Prostate gland (tissue), 2 donors: ENCODE measurements at regions not wholly inside any gene's neighbourhood (a gene's known extent, or its start where the extent isn't known, plus 50 kb on each side); places are given as distances from the start of the nearest gene placed in this dataset.

ENCODE experiments used
- POLR2A ChIP-seq: fragments of 450-650 bp; IDR thresholded peaks from one replicate; pipeline ENCODE4 v1.6.1; 2016; ENCODE audit warnings: antibody characterized with exemption, mild to moderate bottlenecking
- POLR2AphosphoS5 ChIP-seq: sonication (generic); formaldehyde crosslinking; IDR thresholded peaks from one replicate; pipeline ENCODE4 v1.6.1; 2017; ENCODE audit warnings: antibody characterized with exemption
- TF ChIP-seq, protein P1 (sequence below), 4 experiments: fragments of 200-600 bp in 2 of 4; fragments of 450-650 bp in 2 of 4; sonication (generic) in 2 of 4; IDR thresholded peaks; 1 replicate in 3 of 4; 2 replicates in 1 of 4; pipeline ENCODE4 v1.5.1; 2016 to 2019; ENCODE audit warnings: antibody characterized with exemption in 4 of 4, mild to moderate bottlenecking in 2 of 4, moderate library complexity in 2 of 4

DNA sequence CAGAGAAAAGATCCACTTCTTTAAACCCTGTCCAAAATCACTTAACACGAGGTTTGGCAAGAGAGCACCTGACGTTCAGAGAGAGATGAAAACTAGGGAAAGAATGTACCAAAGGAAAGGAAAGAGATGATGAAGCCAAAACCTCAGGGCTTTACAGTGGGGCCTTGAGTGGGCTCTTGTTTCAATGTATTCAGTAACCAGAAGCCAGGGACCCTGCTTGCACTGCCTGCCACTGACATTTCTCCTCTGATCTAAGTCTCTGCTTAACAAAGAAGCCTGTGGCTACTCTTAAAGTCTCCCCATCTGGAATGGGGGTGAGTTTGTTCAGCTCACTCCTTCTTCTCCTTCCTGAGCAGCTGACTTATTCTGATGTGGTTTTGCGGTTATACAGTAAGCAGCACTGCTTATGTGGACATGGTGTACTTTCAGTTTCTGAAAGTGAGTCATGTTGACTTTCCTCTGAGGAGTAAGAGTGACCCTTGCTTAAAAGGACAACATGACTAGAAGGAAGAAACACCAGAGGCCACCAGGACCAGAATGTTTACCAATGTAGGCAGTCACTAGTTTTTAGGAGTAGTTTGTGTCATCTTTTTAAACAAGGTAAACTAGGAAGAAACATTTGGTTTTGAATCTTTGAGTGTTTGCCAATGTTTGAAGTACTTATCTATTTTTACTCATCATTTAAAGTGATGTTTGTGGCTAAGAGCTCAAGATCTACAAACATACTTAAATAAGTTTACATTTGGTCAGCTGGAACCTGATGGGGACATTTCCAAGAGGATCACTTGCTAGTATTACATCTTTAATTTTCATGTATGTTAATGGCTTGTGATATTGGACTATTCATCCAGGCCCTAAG lies 87.4 kb downstream of the FASLG start:
- TF ChIP-seq POLR2A (no peak), POLR2AphosphoS5 (peak; percentile 91)
- TF ChIP-seq, protein P1, sequence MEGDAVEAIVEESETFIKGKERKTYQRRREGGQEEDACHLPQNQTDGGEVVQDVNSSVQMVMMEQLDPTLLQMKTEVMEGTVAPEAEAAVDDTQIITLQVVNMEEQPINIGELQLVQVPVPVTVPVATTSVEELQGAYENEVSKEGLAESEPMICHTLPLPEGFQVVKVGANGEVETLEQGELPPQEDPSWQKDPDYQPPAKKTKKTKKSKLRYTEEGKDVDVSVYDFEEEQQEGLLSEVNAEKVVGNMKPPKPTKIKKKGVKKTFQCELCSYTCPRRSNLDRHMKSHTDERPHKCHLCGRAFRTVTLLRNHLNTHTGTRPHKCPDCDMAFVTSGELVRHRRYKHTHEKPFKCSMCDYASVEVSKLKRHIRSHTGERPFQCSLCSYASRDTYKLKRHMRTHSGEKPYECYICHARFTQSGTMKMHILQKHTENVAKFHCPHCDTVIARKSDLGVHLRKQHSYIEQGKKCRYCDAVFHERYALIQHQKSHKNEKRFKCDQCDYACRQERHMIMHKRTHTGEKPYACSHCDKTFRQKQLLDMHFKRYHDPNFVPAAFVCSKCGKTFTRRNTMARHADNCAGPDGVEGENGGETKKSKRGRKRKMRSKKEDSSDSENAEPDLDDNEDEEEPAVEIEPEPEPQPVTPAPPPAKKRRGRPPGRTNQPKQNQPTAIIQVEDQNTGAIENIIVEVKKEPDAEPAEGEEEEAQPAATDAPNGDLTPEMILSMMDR (IDR thresholded peaks at IDR 0.05) = peak in 1 of 4 experiments; percentile 29
